GM13976 (cell line): ENCODE measurements at regions not wholly inside any gene's neighbourhood (a gene's known extent, or its start where the extent isn't known, plus 50 kb on each side); places are given as distances from the start of the nearest gene placed in this dataset.

ENCODE experiments used
- DNase-seq: peaks from one replicate; pipeline ENCODE4 v3.0.0; 2012; ENCODE audit warnings: low spot score
- CTCF ChIP-seq: IDR thresholded peaks from 2 replicates; pipeline ENCODE4 v1.5.1; 2012; ENCODE audit warnings: borderline replicate concordance, mild to moderate bottlenecking; ENCODE audit not compliant: insufficient read depth; ENCODE audit errors: extremely low read depth, missing control alignments, control extremely low read depth
- in situ Hi-C: fragments of 300-500 bp; cut with MboI; formaldehyde crosslinking; loops from one replicate; pipeline ENCODE4 v1.12.0; 2022; ENCODE audit warnings: low sequenced_read_pairs, mixed read lengths, inconsistent platforms; ENCODE audit not compliant: unreplicated experiment

- in situ Hi-C loops = no loop called here
- no peak for TF ChIP-seq CTCF
- no peak for DNase-seq
Observed at GRCh38 chr2:145273840-145274239, 753.9 kb upstream of the ZEB2 start.

GRCh38 chr2:145268931-145269330 is 749.0 kb upstream of the ZEB2 start:
- in situ Hi-C loops = no loop called here
- TF ChIP-seq CTCF = no peak
- DNase-seq = no peak

GRCh38 chr2:145267451-145267850 is 747.5 kb upstream of the ZEB2 start:
- TF ChIP-seq CTCF = no peak
- no peak for DNase-seq
- in situ Hi-C loops = no loop called here

- DNase-seq = no peak
- in situ Hi-C loops = no loop called here
- no peak for TF ChIP-seq CTCF
Observed at GRCh38 chr2:145265244-145265643, 745.3 kb upstream of the ZEB2 start.

- no peak for DNase-seq
- in situ Hi-C loops = no loop called here
- TF ChIP-seq CTCF = no peak
Observed at GRCh38 chr2:145260674-145261073, 740.8 kb upstream of the ZEB2 start.

- no peak for DNase-seq
- TF ChIP-seq CTCF = no peak
- in situ Hi-C loops = no loop called here
Observed at GRCh38 chr2:145260081-145260480, 740.2 kb upstream of the ZEB2 start.
